HG02870 (cell line): ENCODE measurements at regions not wholly inside any gene's neighbourhood (a gene's known extent, or its start where the extent isn't known, plus 50 kb on each side); places are given as distances from the start of the nearest gene placed in this dataset.
"Not testable (repeated sequence)": the region's sequence is repeated elsewhere in the genome, so short reads cannot be mapped to it uniquely, and the experiment has no call there.

Experiments
- ATAC-seq: cut with Tn5 transposase; IDR thresholded peaks from one replicate; pipeline ENCODE4 v1.9.1; 2021; ENCODE audit warnings: mild to moderate bottlenecking, moderate library complexity; ENCODE audit not compliant: unreplicated experiment

DNA sequence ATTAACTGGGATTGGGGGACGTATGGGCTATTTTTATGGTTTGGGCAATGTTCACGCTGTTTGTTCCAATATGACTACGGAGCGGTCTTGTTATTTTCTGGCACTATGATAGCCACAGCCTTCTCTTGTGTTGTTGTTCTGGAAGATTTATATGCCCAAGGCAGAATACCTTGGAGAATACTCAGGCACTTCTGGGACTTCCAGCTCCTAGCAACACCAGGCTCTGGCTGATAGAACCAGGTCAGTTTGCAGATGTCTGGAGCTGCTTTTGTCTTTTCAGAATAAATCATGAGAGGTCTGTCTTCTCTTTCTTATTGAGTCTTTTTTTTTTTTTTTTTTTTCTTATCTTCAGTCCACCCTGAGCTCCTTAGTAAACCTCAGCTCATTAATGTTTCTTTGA, 262.5 kb downstream of the MED10 start:
- ATAC-seq = no peak

DNA sequence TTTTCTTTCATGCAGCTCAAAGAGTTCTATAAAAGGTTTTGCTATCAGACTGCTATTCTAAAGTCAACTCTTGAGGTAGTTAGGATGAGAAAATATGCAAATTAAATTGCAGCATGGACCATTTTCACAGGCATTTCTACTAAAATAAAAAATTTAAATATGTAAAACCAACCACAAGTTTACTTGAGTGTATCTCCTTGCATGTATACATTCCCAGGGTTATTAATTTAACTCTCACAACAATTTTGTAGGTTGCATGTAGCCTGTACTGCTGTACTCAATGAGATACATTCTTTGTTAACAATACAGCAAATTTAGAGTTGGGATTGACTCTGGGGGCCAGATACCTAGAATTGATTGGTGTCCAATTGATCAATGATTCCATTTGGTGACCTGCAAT, 265.8 kb downstream of the MED10 start:
- no peak for ATAC-seq

DNA sequence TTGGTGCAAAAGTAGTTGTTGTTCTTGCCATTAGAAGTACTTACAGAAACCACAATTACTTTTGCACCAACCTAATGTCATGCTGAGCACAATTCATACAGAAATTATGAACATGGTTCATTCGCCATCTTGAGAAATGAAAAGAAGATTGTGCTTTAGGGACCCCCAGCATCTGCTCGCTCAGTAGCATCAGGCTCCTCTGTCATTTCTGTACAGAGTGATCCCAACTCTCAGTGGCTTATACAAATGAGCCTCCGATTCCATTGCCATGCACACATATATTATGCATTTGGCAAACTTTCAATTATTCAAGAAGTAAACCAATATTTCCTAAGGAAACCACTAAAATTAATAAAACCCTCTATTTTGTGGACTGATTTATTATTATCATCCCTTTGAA, 266.2 kb downstream of the MED10 start:
- ATAC-seq = no peak

DNA sequence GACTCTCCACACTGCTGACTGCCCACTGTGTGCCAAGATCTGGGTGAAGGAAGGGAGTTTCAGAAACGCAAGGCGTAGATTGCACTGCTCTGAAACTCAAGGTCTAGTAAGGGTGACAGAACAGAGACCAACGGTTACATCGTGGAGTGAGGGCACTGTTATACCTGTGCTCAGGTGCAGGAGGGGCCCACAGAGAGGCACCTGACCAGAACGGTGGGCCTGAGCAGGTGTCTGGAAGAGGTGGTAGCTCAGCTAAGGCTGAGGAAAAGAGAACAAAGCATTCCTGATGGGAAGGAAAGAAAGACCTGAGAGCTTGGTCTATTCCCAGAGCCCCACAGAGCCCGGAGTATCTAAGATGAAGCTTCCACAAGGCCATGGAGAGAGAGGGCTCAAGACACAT, 267.2 kb downstream of the MED10 start:
- no peak for ATAC-seq

DNA sequence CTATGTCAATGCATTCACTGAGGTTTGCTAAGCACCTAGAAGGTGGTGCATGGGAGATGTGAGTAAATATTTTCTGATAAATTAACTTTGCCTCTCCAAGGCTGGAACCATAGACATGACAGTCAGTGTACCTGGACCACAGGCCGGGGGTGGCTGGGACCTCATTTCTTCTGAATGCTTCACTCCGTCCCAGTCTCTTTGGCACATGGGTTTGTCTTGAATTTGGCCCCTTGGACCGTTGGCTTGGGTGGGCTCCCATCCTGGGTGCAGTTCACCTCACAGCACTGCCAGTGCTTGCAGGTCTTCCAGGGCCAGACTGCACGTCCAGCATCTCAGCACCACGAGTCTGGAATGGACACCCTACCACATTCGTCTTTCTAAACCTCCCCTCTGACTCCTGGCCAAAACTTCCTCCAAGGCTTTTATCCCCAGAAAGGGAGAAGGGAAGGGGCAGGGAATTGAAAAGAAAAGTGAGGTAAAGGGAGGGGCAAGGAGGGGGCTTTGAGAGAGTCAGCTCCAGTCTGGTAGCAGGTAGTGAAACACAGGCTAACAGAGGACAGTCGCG, 267.8 kb downstream of the MED10 start:
- ATAC-seq = no peak

DNA sequence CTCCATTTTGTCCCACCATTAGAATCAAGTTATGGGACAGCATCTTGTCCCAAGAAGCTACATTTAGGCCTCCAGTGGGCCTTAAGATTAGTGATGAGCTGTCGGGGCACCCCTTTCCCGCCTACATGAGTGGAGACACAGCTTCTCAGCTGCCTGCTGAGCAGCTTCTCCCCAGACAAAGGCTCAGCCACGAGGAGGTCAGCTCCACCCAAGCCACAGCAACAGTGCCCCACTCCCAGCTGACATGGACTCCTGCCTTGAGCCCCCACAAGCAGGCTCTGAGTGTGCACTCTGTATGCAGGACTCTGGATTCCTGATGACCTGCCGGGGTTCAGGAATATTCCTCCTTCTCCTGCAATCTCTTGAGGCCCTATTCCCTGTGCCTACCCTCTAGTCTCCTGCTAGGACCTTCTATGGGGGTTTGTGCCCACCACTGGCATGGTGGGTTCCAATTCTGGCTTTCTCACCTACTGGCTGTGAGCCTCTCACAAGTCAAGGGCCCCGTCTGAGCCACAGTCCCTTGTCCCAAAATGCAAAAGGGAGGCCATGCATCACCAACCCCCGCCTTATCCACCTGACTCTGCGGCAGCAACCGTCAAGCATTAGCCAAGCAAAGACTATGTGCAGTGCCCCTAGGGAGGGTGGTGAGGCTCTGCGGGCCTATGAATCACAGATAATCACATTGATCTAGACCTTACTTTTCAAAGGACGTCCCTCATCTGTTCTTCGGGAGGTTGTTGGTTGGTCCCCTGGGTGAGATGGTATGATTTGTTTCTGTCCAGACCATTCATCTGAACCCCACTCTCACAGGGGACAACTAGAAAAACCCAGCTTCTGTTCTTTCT, 269.1 kb downstream of the MED10 start:
- ATAC-seq = no peak

DNA sequence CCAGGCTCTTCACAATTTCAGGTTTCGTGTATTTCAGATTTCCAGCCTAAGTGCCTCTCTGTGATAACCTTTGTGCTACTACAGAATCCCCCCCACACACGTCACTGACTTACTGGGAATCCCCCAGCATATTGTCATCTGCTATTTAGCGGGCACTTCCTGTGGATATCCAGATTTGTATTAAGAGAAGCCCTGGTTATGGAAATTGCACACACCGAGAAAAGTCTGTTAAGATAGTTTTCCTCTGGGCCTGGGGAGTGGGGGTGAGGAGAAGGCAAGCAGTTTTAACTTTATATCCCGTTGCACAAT, 269.9 kb downstream of the MED10 start:
- no peak for ATAC-seq

DNA sequence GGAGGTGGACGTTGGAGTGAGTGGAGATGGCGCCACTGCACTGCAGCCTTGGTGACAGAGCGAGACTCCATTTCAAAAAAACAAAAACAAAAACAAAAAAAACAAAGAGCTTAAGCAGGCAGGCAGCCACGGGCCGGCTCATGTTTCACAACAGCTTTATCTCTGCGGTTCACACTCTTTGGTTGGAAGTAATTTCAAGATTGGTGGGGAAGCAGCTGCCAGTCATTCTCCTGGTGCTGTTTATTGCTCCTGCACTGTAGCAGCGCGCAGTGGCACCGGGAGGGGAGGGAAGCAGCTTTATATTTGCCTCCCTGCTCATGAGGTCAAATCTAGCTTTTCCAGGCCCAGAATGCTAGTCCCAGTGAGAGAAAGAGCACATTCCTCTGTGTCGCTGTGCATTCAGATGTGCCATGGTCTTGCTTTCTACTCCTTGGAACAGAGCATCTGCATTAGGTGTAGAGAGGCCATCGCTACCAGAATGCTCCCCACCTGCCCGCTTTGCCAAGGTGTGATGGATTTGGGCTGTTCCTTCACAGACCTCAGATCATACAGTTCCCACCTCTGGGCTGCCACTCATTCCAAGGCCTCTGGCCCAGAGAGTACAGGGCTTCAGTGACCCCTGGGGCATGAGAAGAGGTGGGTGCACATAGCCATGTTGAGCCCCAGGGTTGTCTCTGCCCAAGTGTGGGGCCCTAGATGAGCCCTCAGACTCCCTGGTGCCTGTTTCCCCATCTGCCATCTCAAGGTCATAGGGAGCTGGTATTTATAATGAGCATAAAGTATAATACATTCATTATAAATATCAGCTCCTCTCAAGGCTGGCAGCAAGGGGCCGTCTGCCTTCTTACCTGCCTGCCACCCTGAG, 270.4 kb downstream of the MED10 start:
- no peak for ATAC-seq

DNA sequence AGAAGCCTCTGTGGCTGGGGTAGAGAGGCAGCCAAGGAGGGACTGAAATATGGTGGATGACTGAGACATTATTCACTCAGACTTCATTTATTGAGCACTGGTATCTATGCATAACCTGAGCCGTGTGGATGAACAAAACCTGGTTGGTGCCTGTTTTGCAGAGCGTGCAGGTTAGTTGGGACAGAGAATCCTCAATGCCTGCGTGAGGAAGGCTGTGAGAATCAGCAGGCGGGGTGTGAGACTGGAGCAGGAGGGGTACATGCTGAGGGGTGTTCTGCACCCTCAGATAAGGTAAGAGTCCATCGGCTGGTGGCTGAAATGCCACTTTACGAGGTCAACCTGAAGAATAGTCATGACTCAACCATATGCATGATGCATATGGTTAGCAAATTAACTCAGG, 271.6 kb downstream of the MED10 start:
- no peak for ATAC-seq

DNA sequence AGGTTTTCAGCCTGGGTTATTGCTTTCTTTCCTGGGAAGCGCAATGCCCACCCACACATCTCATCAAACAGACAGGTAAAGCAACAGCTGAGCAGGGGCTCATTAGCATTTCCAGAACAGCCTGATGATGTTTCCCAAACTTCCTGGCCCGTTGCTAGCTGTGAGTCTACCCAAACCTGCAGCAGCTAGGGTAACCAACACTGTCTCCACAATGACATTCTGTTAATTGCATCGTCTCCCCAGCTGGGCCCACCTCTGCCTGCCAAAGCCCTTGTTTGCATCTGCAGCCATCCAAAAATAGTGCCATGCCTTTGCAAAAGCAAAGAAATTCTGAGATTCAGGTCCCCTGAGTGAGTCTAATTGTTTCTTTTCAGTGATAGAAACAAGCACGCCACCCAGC, 273.0 kb downstream of the MED10 start:
- no peak for ATAC-seq

DNA sequence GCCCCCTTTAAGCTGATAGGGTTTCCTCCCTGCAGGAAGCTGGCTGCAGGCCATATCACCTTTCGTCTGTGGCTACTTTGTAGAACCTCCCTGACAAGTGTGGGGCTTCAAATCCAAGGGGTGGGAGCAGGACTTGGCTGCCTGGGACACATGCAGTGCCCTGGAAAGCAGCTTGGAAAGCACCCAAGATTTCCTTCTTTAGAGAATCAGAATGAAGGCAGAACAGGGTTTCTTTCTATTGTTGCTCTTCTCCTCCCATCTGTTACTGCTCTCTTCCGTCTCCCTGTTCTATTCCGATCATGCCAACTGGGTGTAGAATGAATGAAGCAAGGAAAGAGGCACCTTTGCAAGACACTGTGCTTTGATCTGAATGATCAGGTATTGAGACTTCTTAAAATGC, 282.2 kb downstream of the MED10 start:
- ATAC-seq = no peak

DNA sequence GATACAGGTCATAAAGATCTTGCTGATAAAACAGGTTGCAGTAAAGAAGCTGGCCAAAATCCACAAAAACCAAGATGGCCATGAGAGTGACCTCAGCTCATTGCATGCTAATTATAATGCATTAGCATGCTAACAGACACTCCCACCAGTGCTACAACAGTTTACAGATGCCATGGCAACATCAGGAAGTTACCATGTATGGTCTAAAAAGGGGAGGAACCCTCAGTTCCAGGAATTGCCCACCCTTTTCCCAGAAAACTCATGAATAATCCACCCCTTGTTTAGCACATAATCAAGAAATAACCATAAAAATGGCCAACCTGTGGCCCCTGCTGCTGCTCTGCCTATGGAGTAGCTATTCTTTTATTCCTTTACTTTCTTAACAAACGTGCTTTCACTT, 284.2 kb downstream of the MED10 start:
- ATAC-seq = not testable (repeated sequence)

DNA sequence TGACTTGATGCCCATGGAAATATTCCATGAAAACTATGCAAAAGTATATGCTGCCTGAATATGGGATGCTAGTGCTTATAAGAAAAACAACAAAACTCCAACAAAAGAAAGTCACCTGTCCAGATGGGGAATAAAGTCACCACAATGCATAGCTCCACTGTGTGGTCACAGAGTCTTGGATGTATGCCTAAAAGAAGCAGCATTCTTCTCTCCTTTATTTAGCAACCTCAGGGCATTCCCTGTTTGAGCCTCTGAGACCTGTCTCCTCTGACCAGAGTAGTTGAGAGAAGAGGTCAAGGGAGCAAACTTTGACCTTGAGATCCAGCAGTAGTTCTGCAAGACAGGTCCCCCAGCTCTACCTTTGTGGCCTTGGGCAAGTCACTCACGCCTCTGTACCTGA, 287.5 kb downstream of the MED10 start:
- no peak for ATAC-seq

DNA sequence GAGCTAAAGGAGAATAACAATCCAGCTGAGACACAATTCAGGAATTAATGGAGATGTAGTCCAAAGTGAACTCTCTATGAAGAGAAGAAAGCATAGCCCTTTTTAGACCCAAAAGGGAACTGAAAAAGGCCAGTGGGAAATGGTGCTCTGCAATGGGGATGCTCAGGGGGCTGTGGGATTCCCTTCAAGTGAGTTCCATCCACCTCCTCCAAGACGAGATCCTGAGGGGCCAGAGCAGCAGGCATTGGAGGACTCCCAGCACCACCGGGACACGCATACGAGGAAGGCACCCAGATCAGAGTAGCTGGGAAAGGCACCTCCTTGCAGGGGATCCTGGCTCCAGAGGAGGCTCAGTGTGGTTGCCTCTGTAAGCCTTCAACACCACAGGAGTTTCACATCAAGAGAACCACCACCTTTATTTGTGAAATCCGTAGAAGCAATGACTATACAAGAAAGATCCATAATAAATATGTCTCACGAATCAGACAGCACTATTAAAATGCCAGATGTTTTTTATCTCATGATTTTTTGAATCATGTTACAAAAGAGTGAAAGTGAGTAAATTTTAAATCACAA, 288.2 kb downstream of the MED10 start:
- peak; percentile 43 for ATAC-seq

DNA sequence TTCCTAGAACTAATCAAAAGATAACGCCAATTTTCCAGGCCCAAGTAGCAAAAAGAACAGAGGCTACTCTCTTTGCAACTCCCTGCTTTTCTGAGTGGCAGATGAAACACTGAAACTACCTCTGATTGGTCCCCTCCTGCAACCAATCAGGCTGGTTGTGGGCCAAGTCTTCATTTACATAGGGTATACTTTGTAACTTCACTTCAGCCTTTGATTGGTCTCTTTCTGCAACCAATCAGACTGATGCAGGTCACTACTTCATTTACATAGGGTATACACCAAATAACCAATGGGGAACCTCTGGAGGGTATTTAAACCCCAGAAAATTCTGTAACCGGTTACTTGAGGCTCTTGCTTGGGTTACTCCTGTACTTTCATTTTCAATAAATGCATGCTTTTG, 289.6 kb downstream of the MED10 start:
- no peak for ATAC-seq

DNA sequence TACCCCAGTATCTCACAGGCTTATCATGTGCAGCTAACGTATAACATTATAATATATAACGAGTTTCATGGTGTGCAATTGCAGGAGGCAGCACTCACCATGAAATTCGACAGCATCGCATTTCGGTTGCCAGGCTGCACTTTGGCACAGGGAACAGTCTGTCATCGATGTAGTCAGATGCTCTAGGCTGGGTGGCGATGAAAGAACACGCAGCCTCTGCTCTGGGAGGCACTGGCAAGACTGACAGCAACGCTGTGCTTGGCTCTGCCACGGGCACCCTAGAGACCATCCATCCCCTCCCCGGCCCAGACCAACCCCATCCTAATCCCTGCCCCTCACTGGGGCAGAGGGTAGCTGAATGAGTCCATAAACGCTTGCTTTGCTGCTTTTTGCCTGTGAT, 290.8 kb downstream of the MED10 start:
- ATAC-seq = no peak

DNA sequence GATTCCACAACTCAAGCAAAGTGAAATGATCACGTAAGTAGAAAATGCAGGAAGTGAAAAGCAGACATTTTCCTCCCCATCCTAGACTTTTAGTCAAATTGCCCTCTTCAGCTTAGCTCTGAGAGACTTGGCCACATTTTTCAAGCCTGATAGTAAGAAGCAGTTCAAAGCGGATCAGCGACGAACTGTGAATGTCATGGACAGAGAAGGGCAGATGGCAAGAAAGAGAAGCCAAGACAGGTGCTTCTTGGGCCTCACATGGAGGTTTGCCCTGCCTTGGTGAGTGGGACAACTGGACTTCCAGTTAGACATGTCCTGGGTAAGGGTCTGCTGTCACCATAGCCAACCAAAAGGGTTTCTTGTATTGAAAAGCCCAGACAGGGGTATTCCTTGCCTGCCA, 291.5 kb downstream of the MED10 start:
- no peak for ATAC-seq

DNA sequence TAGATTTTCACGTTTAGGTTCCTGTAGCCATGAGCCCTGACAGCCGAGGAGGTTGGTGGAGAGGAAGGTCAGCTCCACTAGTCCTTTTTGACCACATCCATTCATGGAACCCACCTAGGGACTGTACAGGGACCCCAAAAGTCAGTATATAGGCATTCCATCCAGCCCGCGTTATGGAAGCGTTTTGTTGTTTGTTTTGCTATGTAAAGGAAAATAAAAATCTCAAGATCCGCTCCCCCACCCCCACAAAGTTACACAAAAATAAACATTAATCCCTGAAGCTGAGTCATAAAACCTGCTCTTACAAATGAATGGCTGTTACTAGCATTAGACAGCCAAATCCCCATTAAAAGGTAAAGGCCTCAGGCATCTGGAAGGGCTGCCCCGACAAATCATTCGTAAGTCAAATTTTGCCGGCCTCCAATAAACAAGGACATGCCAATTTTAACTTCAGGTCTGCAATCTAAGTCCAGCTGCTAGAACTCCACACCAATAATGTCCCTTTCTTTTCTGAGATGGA, 292.9 kb downstream of the MED10 start:
- no peak for ATAC-seq

DNA sequence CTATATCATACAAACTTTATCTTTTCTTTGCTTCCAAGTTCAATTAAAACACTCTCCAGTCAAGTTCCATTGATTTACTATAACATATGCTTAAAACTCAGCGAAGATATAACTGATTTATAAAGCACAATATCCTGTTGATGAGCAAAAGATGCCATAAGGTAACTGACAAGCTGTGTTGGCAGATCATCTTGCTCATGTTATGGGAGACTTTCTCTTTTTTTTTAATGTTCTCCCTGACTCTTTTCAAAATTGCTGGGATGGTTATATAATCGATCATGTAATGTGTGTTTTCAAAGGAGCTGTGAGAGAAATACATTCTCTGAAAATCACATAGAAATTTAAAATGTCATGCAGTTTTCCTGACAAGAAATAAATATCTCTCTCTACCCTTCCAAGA, 293.5 kb downstream of the MED10 start:
- ATAC-seq = no peak

DNA sequence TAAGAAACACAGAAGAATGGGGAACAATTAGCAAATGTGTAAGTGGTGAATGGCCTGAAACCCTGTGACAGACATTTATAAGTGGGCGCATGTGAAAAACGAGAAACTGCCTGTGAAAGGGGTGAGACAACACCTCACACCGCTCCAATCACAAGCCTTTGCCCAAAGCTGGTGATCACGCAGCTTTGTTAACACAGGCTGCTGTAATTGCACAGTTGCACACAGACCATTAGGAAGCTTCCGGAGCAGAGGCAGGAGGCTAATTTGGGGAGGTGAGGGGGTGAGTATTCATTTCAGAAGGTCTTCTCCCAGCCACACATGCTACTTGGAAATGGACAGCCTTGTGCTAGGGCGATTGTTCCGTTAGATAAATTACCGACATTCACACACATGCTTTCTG, 294.0 kb downstream of the MED10 start:
- no peak for ATAC-seq

DNA sequence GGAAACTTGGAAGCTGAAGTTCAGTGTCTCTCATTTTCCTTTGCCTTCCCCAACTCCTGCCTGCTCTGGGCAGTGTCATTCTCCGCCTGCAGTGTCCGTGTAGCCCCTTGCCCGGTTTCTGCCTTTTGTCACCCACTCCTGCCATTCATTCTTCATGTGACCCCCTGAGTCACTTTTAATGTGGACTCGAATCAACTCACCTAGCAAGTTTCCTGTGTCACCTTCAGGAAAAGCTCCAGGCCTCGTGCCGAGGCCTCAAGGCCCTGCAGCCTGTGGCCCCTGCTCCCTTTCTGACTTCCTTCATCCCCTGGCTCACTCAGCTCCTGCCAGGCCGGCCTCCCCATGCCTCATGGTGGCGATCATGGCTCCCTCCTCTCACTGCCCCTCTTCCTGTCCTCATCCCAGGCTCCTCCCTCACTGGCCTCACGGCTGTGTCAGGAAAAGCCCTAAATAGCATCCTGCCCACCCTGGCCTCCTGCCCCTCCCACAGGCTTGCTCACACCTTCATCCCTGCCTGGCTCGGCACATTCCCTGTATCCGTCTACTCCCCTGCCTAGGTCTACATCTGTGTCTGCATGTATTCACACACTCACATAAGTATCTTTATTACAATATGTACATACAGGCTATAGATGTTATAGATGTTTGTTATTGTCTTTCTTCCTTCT, 294.9 kb downstream of the MED10 start:
- ATAC-seq = no peak
